ENCODE measurements at regions not wholly inside any gene's neighbourhood (a gene's known extent, or its start where the extent isn't known, plus 50 kb on each side); places are given as distances from the start of the nearest gene placed in this dataset.
"Not testable (repeated sequence)": the region's sequence is repeated elsewhere in the genome, so short reads cannot be mapped to it uniquely, and the experiment has no call there.

DNA sequence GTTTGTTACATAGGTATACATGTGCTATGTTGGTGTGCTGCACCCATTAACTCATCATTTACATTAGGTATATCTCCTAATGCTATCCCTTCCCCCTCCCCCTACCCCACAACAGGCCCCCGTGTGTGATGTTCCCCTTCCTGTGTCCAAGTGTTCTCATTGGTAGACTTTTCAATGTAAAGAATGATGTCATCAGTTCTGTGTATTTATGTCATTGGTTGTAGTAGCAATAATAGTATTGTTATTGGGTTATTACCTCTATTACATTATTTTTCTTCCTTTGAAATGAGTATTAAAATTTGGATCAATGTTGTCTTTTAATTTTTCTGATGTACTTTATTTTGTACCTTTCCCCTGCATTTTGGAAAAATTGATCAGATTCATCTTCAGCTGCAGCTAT, 214.1 kb downstream of the TPRG1 start:
- not testable (repeated sequence) for TF ChIP-seq POLR2A (IDR thresholded peaks at IDR 0.05)
- TF ChIP-seq, protein P1, sequence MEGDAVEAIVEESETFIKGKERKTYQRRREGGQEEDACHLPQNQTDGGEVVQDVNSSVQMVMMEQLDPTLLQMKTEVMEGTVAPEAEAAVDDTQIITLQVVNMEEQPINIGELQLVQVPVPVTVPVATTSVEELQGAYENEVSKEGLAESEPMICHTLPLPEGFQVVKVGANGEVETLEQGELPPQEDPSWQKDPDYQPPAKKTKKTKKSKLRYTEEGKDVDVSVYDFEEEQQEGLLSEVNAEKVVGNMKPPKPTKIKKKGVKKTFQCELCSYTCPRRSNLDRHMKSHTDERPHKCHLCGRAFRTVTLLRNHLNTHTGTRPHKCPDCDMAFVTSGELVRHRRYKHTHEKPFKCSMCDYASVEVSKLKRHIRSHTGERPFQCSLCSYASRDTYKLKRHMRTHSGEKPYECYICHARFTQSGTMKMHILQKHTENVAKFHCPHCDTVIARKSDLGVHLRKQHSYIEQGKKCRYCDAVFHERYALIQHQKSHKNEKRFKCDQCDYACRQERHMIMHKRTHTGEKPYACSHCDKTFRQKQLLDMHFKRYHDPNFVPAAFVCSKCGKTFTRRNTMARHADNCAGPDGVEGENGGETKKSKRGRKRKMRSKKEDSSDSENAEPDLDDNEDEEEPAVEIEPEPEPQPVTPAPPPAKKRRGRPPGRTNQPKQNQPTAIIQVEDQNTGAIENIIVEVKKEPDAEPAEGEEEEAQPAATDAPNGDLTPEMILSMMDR (IDR thresholded peaks at IDR 0.05): not testable (repeated sequence)
